ENCODE measurements at regions not wholly inside any gene's neighbourhood (a gene's known extent, or its start where the extent isn't known, plus 50 kb on each side); places are given as distances from the start of the nearest gene placed in this dataset.

DNA sequence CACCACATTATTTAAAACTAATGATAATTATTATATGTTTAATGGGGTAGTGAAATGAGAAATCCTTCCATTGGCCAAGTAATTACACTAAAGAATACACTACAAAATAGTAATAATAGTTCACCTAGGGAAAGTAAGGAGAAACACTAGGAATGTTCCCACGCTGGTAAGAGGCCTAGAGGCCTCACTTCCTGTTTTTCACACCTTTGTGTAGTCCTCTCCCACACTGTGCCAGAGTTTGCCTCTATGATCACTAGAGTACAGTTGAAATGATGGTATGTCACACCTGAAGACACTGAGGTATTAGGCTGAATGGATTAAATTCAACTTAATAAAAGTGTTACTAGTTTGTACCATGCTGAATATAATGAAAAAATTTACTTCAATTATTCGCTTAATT, 1348.0 kb upstream of the ATXN8OS start:
- Mint-ChIP-seq H3K27ac (no peak overlapping the region), H3K4me1 (no peaks in the 10 kb centered on the region), H3K27me3 (ENCODE audit: insufficient read depth, low read depth) (no peaks in the 10 kb centered on the region), H3K36me3 (no peaks in the 10 kb centered on the region), H3K9me3 (peaks cover 5% of the 10 kb centered on the region), H3K4me3 (no peak overlapping the region)
- no peaks in the 10 kb centered on the region for H4K20me1 ChIP-seq (ENCODE audit: low read depth)
- DNase-seq (ENCODE audit: low spot score) = no peak
- H3K27me3 ChIP-seq = no peaks in the 10 kb centered on the region
- TF ChIP-seq EZH2phosphoT487 (IDR thresholded peaks at IDR 0.05) = no peak
- TF ChIP-seq, protein P1, sequence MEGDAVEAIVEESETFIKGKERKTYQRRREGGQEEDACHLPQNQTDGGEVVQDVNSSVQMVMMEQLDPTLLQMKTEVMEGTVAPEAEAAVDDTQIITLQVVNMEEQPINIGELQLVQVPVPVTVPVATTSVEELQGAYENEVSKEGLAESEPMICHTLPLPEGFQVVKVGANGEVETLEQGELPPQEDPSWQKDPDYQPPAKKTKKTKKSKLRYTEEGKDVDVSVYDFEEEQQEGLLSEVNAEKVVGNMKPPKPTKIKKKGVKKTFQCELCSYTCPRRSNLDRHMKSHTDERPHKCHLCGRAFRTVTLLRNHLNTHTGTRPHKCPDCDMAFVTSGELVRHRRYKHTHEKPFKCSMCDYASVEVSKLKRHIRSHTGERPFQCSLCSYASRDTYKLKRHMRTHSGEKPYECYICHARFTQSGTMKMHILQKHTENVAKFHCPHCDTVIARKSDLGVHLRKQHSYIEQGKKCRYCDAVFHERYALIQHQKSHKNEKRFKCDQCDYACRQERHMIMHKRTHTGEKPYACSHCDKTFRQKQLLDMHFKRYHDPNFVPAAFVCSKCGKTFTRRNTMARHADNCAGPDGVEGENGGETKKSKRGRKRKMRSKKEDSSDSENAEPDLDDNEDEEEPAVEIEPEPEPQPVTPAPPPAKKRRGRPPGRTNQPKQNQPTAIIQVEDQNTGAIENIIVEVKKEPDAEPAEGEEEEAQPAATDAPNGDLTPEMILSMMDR (IDR thresholded peaks at IDR 0.05) = no peak
- TF ChIP-seq EZH2 (IDR thresholded peaks at IDR 0.05) = no peak
- no peaks in the 10 kb centered on the region for H3K79me2 ChIP-seq (ENCODE audit: low read depth)
- no peak overlapping the region for H2AFZ ChIP-seq (replicated peaks)
- no peak overlapping the region for H3K9ac ChIP-seq
- H3K4me1 ChIP-seq = no peaks in the 10 kb centered on the region
- no peak overlapping the region for H3K4me2 ChIP-seq
- H3K4me3 ChIP-seq = no peak overlapping the region
- H3K9me3 ChIP-seq (ENCODE audit: low read depth) = no peaks in the 10 kb centered on the region
- H3F3A ChIP-seq (ENCODE audit: low read depth) = no peaks in the 10 kb centered on the region
- H3K27ac ChIP-seq = no peak overlapping the region
- no peaks in the 10 kb centered on the region for H3K36me3 ChIP-seq

DNA sequence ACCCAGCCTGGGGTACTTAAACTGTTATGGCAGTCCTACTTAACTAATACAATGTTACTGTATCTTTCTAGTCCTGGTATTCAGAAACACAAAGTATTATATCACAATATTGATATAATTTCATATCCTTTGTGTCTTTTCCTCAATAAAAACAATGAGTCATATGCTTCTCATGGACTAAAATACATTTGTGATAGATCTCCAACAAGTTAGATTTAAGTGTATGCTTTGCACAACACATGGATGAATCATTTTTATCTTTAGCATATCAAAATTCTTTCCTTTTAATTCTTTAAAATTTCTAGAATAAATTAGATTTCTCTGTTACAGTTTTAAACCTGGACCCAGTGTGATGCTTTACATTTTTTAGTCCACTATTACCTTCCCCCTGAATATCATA, 1357.8 kb upstream of the ATXN8OS start:
- no peak overlapping the region for H3K9ac ChIP-seq
- TF ChIP-seq EZH2phosphoT487 (IDR thresholded peaks at IDR 0.05) = no peak
- TF ChIP-seq EZH2 (IDR thresholded peaks at IDR 0.05) = no peak
- TF ChIP-seq, protein P1 (IDR thresholded peaks at IDR 0.05) = no peak
- Mint-ChIP-seq H3K27me3 (ENCODE audit: insufficient read depth, low read depth) (no peaks in the 10 kb centered on the region), H3K36me3 (no peaks in the 10 kb centered on the region), H3K27ac (no peak overlapping the region), H3K4me1 (no peaks in the 10 kb centered on the region), H3K9me3 (no peaks in the 10 kb centered on the region), H3K4me3 (no peak overlapping the region)
- no peak for DNase-seq (ENCODE audit: low spot score)
- no peaks in the 10 kb centered on the region for H3K27me3 ChIP-seq
- H3K4me2 ChIP-seq = no peak overlapping the region
- no peaks in the 10 kb centered on the region for H3K79me2 ChIP-seq (ENCODE audit: low read depth)
- no peaks in the 10 kb centered on the region for H3K36me3 ChIP-seq
- no peak overlapping the region for H3K27ac ChIP-seq
- H2AFZ ChIP-seq (replicated peaks) = no peak overlapping the region
- H3F3A ChIP-seq (ENCODE audit: low read depth) = no peaks in the 10 kb centered on the region
- H3K9me3 ChIP-seq (ENCODE audit: low read depth) = no peaks in the 10 kb centered on the region
- no peak overlapping the region for H3K4me3 ChIP-seq
- H3K4me1 ChIP-seq = no peaks in the 10 kb centered on the region
- H4K20me1 ChIP-seq (ENCODE audit: low read depth) = no peaks in the 10 kb centered on the region

DNA sequence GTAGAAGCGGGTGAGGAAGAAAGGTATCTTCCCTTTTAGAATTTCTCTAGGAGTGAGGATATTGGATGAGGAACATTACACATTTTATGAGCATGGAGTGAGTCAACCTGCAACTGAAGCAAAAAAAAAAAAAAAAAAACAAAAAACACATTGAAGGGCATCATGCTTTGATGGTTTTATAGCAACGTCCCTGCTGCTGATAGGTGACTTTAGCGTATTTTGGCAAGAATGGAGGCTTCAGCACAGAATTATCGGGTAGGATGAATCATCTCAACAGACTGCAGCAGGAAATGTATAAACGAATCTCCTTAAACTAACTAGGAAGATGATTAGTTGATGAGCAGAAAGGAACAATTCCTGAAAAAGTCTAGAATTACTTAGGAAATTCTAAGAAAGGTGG, 1359.6 kb upstream of the ATXN8OS start:
- H3F3A ChIP-seq (ENCODE audit: low read depth) = no peaks in the 10 kb centered on the region
- no peaks in the 10 kb centered on the region for H3K4me1 ChIP-seq
- no peak for DNase-seq (ENCODE audit: low spot score)
- H3K27ac Mint-ChIP-seq = no peak overlapping the region
- no peak overlapping the region for H3K4me3 ChIP-seq
- H3K4me1 Mint-ChIP-seq = no peaks in the 10 kb centered on the region
- no peak overlapping the region for H3K4me2 ChIP-seq
- H3K27ac ChIP-seq = no peak overlapping the region
- H3K36me3 Mint-ChIP-seq = no peaks in the 10 kb centered on the region
- TF ChIP-seq EZH2 (IDR thresholded peaks at IDR 0.05) = no peak
- TF ChIP-seq, protein P1 (IDR thresholded peaks at IDR 0.05) = no peak
- TF ChIP-seq EZH2phosphoT487 (IDR thresholded peaks at IDR 0.05) = no peak
- no peak overlapping the region for H3K9ac ChIP-seq
- H3K36me3 ChIP-seq = no peaks in the 10 kb centered on the region
- no peak overlapping the region for H3K4me3 Mint-ChIP-seq
- H2AFZ ChIP-seq (replicated peaks) = peak overlapping the region; percentile 44
- no peaks in the 10 kb centered on the region for H4K20me1 ChIP-seq (ENCODE audit: low read depth)
- no peaks in the 10 kb centered on the region for H3K27me3 Mint-ChIP-seq (ENCODE audit: insufficient read depth, low read depth)
- H3K27me3 ChIP-seq = no peaks in the 10 kb centered on the region
- no peaks in the 10 kb centered on the region for H3K79me2 ChIP-seq (ENCODE audit: low read depth)
- H3K9me3 Mint-ChIP-seq = no peaks in the 10 kb centered on the region
- H3K9me3 ChIP-seq (ENCODE audit: low read depth) = no peaks in the 10 kb centered on the region

DNA sequence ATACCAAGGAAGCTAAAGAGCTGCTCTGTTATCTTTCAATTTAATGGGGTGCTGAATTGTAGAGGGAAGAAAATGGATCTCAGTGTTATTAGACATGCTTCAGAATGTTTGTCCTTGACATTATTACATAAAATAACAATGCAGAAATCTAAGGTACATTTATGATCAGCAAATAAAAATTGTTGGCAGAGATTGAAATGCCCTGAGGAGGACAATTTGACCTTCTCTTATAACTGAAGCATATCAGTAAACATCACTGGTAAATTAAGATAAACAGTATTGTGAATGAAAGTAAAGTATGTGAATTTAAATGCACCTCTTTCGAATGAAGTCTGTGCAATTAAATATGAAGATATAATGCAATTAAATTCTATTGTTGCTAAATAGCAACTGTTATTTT, 1362.1 kb upstream of the ATXN8OS start:
- Histone ChIP-seq H3K4me2 (no peak overlapping the region), H3K4me1 (no peaks in the 10 kb centered on the region), H3K27me3 (no peaks in the 10 kb centered on the region), H3K9me3 (ENCODE audit: low read depth) (no peaks in the 10 kb centered on the region), H3K4me3 (no peak overlapping the region), H3K79me2 (ENCODE audit: low read depth) (no peaks in the 10 kb centered on the region), H3K36me3 (no peaks in the 10 kb centered on the region), H2AFZ (replicated peaks) (no peak overlapping the region), H4K20me1 (ENCODE audit: low read depth) (no peaks in the 10 kb centered on the region), H3F3A (ENCODE audit: low read depth) (no peaks in the 10 kb centered on the region), H3K9ac (no peak overlapping the region), H3K27ac (no peak overlapping the region)
- Mint-ChIP-seq H3K4me1 (no peaks in the 10 kb centered on the region), H3K9me3 (no peaks in the 10 kb centered on the region), H3K27ac (no peak overlapping the region), H3K27me3 (ENCODE audit: insufficient read depth, low read depth) (no peaks in the 10 kb centered on the region), H3K36me3 (no peaks in the 10 kb centered on the region), H3K4me3 (no peak overlapping the region)
- TF ChIP-seq, protein P1 (IDR thresholded peaks at IDR 0.05) = no peak
- TF ChIP-seq EZH2phosphoT487 (IDR thresholded peaks at IDR 0.05) (no peak), EZH2 (IDR thresholded peaks at IDR 0.05) (no peak)
- no peak for DNase-seq (ENCODE audit: low spot score)

Data from neural progenitor cell (in vitro differentiated cells).